ENCODE measurements at regions not wholly inside any gene's neighbourhood (a gene's known extent, or its start where the extent isn't known, plus 50 kb on each side); places are given as distances from the start of the nearest gene placed in this dataset.

- TF ChIP-seq CTCF (IDR thresholded peaks at IDR 0.05; ENCODE audit: poor library complexity) (no peak), EZH2phosphoT487 (IDR thresholded peaks at IDR 0.05; ENCODE audit: low read depth, severe bottlenecking, unreplicated experiment) (no peak)
Measured at GRCh38 chr4:33625748-33626147, 2618.6 kb downstream of the ARAP2 start.
